Pancreas (tissue), 10 donors: ENCODE measurements at regions not wholly inside any gene's neighbourhood (a gene's known extent, or its start where the extent isn't known, plus 50 kb on each side); places are given as distances from the start of the nearest gene placed in this dataset.
"Not testable (repeated sequence)": the region's sequence is repeated elsewhere in the genome, so short reads cannot be mapped to it uniquely, and the experiment has no call there.

Experiments used
- ATAC-seq, 4 donors: fragments of 200-7000 bp; cut with Tn5 transposase; one replicate each; pipeline versions ENCODE4 v1.8.0 to v1.9.1; 2020; ENCODE audit warnings: mild to moderate bottlenecking in 4 of 4, moderate library complexity in 4 of 4
- DNase-seq, 6 donors: peaks; one replicate each; pipeline ENCODE4 v3.0.0-alpha.2; 2020
- FAIRE-seq: peaks from 2 replicates; lab custom pipeline; 2012; peaks lifted over from hg19 to GRCh38; lab: Jason Lieb, UNC
- H3K27ac ChIP-seq, 4 donors: fragments of 200-600 bp; sonication (generic); 1 replicate in 3 of 4; 2 replicates in 1 of 4; pipeline versions ENCODE4 v1.5.0 to v1.8.0; 2020
- H3K27me3 ChIP-seq, 4 donors: fragments of 200-600 bp; one replicate each; pipeline ENCODE4 v1.8.0; 2021
- H3K36me3 ChIP-seq, 3 donors: fragments of 200-600 bp; sonication (generic) in 1 of 3; one replicate each; pipeline versions ENCODE4 v1.5.0 to v1.8.0; 2020 to 2021
- H3K4me1 ChIP-seq, 3 donors: fragments of 200-600 bp; one replicate each; pipeline ENCODE4 v1.8.0; 2021
- H3K4me3 ChIP-seq, 4 donors: fragments of 200-600 bp; sonication (generic) in 2 of 4; one replicate each; pipeline versions ENCODE4 v1.5.0 to v1.8.0; 2020 to 2021
- H3K9me3 ChIP-seq, 4 donors: fragments of 200-600 bp; one replicate each; pipeline ENCODE4 v1.8.0; 2021
- WGBS, 2 donors: extraction: QIAGEN DNeasy Blood & Tissue Kit; methylation state at CpG; one replicate each; pipeline ENCODE4 v1.1.7; 2013; 5-methylcytosine and 5-hydroxymethylcytosine counted together
- intact Hi-C, 3 donors: fragments of 100-400 bp; cut with DNase I; formaldehyde crosslinking; loops; one replicate each; pipeline versions ENCODE4 v1.11.1 to v1.14.2; 2022
- TF ChIP-seq, protein P1 (sequence below), 4 donors: fragments of 200-600 bp; sonication (generic) in 3 of 4; IDR thresholded peaks; one replicate each; pipeline versions ENCODE4 v1.5.0 to v1.8.0; 2021; ENCODE audit warnings: antibody characterized with exemption in 4 of 4
- donor health status: healthy with polysubstance abuse.
- donor health status: DM: no; HTN: no; CAD: no; lungs with moderate emphysema.
- donor health status: DM: no; HTN: no; CAD: no.
- donor health status: control.
- donor health status: control.
- donor health status: Bipolar disorder and iron deficiency.
- donor health status: DM: yes; HTN: yes; CAD: no.
- donor health status: DM: no; HTN: no; CAD: no.
- donor health status: DM: no; HTN: no; CAD: no.
- donor health status: DM: yes; HTN: yes; CAD: no.

DNA sequence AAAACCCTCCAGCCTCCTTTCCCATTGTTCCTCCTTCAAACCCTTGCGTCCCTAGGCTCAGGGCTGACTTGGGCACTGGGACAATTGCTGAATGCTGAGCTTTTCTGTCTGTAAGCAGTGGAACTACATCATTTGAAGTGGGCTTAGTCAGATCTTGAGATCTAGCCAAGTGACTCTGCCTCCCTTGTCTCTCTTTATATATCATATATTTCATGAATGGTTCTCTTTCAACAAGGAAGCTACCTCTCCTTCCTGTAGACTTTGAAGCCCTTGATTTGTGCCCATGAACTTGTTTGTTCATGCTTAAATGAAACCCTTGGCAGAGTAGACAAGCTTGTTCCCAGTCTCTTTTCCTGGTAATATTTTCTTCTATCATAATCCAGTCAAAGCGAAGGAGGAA lies 60.0 kb upstream of the KIF13A start:
- no peaks in the 10 kb centered on the region for H3K27me3 ChIP-seq
- intact Hi-C loops: no loop called here
- TF ChIP-seq, protein P1, sequence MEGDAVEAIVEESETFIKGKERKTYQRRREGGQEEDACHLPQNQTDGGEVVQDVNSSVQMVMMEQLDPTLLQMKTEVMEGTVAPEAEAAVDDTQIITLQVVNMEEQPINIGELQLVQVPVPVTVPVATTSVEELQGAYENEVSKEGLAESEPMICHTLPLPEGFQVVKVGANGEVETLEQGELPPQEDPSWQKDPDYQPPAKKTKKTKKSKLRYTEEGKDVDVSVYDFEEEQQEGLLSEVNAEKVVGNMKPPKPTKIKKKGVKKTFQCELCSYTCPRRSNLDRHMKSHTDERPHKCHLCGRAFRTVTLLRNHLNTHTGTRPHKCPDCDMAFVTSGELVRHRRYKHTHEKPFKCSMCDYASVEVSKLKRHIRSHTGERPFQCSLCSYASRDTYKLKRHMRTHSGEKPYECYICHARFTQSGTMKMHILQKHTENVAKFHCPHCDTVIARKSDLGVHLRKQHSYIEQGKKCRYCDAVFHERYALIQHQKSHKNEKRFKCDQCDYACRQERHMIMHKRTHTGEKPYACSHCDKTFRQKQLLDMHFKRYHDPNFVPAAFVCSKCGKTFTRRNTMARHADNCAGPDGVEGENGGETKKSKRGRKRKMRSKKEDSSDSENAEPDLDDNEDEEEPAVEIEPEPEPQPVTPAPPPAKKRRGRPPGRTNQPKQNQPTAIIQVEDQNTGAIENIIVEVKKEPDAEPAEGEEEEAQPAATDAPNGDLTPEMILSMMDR (IDR thresholded peaks at IDR 0.05): no peak
- 90 to 100% methylated on average over 2 of the region's 2 CpGs for WGBS, 2 donors
- ATAC-seq: no peak
- no peaks in the 10 kb centered on the region for H3K4me1 ChIP-seq
- no peak overlapping the region for H3K4me3 ChIP-seq
- no peak overlapping the region for H3K27ac ChIP-seq
- H3K9me3 ChIP-seq: no peaks in the 10 kb centered on the region
- H3K36me3 ChIP-seq: no peaks in the 10 kb centered on the region
- no peak for FAIRE-seq
- no peak for DNase-seq

DNA sequence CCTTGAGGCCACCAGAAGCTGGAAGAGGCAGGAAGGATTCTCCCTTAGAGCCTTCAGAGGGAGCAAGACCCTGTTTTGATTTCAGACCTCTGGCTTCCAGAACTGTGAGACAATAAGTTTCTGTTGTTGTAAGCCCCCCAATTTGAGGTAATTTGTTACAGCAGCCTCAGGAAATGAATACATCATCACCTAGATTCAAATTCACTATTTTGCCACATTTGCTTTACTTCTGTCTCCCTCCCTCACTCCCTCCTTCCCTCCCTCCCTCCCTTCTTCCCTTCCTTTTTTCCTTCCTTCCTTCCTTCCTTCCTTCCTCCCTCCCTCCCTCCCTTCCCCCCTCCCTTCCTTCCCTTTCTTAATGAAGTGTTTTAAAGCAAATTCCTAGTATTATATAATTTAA lies 58.1 kb upstream of the KIF13A start:
- Histone ChIP-seq H3K4me1 (no peaks in the 10 kb centered on the region), H3K27me3 (no peaks in the 10 kb centered on the region), H3K9me3 (no peaks in the 10 kb centered on the region), H3K27ac (no peak overlapping the region), H3K4me3 (no peak overlapping the region), H3K36me3 (no peaks in the 10 kb centered on the region)
- no peak for FAIRE-seq
- no peak for ATAC-seq
- TF ChIP-seq, protein P1 (IDR thresholded peaks at IDR 0.05): no peak
- no peak for DNase-seq
- intact Hi-C loops: no loop called here

DNA sequence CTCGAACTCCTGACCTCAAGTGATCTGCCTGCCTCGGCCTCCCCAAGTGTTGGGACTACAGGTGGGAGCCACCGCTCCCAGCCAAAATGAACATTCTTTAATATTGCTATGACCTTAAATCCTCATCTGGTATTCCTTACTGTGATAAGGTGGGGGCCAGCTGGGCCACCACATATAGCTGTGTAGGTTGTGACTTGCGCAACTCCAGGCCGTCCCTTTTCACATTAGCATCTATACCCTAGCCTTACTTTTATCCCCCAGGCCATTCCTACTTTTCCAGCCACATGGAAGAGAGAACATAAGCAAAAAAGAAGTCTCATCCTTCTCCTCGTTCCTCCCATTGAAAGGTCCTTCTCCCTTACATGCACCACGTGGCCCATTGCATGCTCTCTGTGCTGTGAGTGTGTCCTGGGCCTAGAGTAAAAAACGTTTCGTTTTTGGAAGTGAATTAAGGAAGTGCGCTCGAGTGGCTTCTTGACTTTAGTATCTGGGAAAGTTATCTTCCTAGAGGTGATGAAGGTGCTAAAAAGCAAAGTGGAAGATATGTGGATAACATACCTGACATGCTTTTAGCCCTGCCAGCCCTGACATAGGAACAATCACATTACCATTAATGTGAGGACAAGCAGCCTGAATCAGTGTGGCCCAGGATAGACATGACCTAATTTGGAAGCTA lies 56.8 kb upstream of the KIF13A start:
- Histone ChIP-seq H3K27ac (no peak overlapping the region), H3K9me3 (no peaks in the 10 kb centered on the region), H3K27me3 (no peaks in the 10 kb centered on the region), H3K4me1 (no peaks in the 10 kb centered on the region), H3K4me3 (no peak overlapping the region), H3K36me3 (no peaks in the 10 kb centered on the region)
- no peak for ATAC-seq
- intact Hi-C loops: no loop called here
- FAIRE-seq: no peak
- TF ChIP-seq, protein P1 (IDR thresholded peaks at IDR 0.05): no peak
- DNase-seq: no peak
- 81 to 86% methylated on average over 11 of the region's 11 CpGs for WGBS, 2 donors

DNA sequence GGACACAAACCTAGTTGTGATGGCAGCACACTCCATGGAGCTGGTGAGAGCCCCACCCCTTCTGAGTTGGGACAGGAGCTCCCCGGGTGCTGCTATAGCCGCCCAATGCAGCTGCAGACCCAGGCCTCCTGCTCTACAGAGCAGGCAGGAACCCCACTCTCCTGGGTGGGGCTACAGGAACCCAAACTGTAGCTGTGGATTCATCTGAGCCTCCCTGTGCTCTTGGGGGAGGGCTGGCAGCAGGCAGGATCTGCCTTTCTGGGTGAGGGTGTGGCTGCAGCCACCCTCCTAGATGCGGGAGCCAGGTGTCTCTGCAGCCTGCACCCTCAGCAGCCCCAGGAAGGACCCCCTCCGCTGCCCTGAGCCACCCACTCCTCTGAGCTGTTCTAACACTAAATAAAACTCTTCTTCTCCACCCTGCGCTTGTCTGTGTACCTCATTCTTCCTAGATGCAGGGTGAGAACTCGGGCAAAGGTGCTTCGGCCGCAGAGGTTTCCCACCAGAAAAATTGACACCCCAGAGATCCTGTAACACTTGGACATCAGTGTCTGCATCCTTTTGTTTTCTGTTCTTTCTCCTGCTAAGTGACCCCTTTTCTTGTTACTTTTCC lies 55.2 kb upstream of the KIF13A start:
- no peaks in the 10 kb centered on the region for H3K36me3 ChIP-seq
- WGBS, 2 donors: 89 to 91% methylated on average over 8 of the region's 8 CpGs
- DNase-seq (peak in 1 of 6 donors; percentile 24), ATAC-seq (no peak), FAIRE-seq (no peak)
- H3K27ac ChIP-seq: no peak overlapping the region
- intact Hi-C loops: no loop called here
- H3K4me1 ChIP-seq: no peaks in the 10 kb centered on the region
- no peaks in the 10 kb centered on the region for H3K27me3 ChIP-seq
- TF ChIP-seq, protein P1 (IDR thresholded peaks at IDR 0.05): no peak
- H3K4me3 ChIP-seq: no peak overlapping the region
- no peaks in the 10 kb centered on the region for H3K9me3 ChIP-seq

DNA sequence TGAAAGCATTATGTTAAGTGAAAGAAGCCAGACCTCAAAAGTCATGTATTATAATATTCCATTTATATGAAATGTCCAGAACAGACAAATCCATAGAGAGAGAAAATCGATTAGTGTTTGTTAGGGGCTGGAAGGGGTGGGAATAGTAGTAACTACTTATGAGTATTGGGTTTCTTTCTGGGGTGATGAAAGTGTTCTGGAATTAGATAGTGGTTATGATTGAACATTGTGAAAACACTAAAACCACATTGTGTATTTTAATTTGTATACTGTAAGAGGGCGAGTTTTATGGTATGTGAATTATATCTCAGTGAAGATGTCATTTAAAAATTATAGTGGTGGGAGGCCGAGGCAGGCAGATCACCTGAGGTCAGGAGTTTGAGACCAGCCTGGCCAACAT lies 52.0 kb upstream of the KIF13A start:
- Histone ChIP-seq H3K27ac (no peak overlapping the region), H3K4me1 (no peaks in the 10 kb centered on the region), H3K36me3 (no peaks in the 10 kb centered on the region), H3K27me3 (no peaks in the 10 kb centered on the region), H3K4me3 (no peak overlapping the region), H3K9me3 (no peaks in the 10 kb centered on the region)
- DNase-seq (no peak), ATAC-seq (no peak), FAIRE-seq (no peak)
- WGBS, 2 donors: 79 to 90% methylated on average over 3 of the region's 3 CpGs
- TF ChIP-seq, protein P1 (IDR thresholded peaks at IDR 0.05): no peak
- intact Hi-C loops: no loop called here

DNA sequence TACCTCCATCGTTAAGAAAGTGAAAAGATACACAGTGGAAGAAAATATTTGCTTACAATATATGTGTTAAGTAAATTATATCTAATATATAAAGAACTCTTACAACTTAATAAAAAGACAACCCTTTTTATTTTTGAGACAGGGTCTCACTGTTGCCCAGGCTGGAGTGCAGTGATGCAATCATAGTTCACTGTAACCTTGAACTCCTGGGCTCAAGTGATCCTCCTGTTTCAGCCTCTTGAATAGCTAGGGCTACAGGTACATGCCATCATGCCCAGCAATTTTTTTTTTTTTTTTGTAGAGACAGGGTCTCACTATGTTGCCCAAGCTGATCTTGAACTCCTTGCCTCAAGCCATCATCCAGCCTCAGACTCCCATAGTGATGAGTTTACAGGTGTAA lies 50.8 kb upstream of the KIF13A start:
- FAIRE-seq, H3K4me3 ChIP-seq, intact Hi-C loops, H3K27ac ChIP-seq, H3K36me3 ChIP-seq, DNase-seq, H3K4me1 ChIP-seq, ATAC-seq, H3K27me3 ChIP-seq, H3K9me3 ChIP-seq: not testable (repeated sequence)
- 81 to 95% methylated on average over 1 of the region's 1 CpG for WGBS, 2 donors
